Activated naive CD8-positive, alpha-beta T cell treated with anti-CD3 and anti-CD28 coated beads, Interleukin-2, amount 10 ng/mL, durations not matched to agents 7 days and 5 days (primary cell): ENCODE measurements at regions not wholly inside any gene's neighbourhood (a gene's known extent, or its start where the extent isn't known, plus 50 kb on each side); places are given as distances from the start of the nearest gene placed in this dataset.
"Not testable (repeated sequence)": the region's sequence is repeated elsewhere in the genome, so short reads cannot be mapped to it uniquely, and the experiment has no call there.

Experiments used
- ATAC-seq: fragments of 150-1000 bp; cut with Tn5 transposase; one replicate; pipeline ENCODE4 v1.10.0; 2021; ENCODE audit warnings: low read depth, moderate library complexity
- POLR2A ChIA-PET: fragments of 350-600 bp; sonication (Branson Sonifier 250); formaldehyde crosslinking; loops from one replicate; lab custom pipeline; 2021; ENCODE audit warnings: antibody characterized with exemption; lab: Charles Lee
- DNase-seq: peaks from one replicate; pipeline ENCODE4 v3.0.0; 2021
- H3K27ac Mint-ChIP-seq: one replicate; pipeline ENCODE4 v1.8.0; 2022; ENCODE audit warnings: mild to moderate bottlenecking, mixed read lengths
- H3K27me3 Mint-ChIP-seq: one replicate; pipeline ENCODE4 v1.8.0; 2022; ENCODE audit warnings: mild to moderate bottlenecking, moderate library complexity, mixed read lengths
- H3K36me3 Mint-ChIP-seq: one replicate; pipeline ENCODE4 v1.8.0; 2021; ENCODE audit warnings: mild to moderate bottlenecking, mixed read lengths
- H3K4me1 Mint-ChIP-seq: one replicate; pipeline ENCODE4 v1.8.0; 2021; ENCODE audit warnings: mixed read lengths
- H3K4me3 Mint-ChIP-seq: one replicate; pipeline ENCODE4 v1.8.0; 2022; ENCODE audit warnings: mild to moderate bottlenecking, moderate library complexity, mixed read lengths
- H3K9me3 Mint-ChIP-seq: one replicate; pipeline ENCODE4 v1.8.0; 2021; ENCODE audit warnings: mixed read lengths

DNA sequence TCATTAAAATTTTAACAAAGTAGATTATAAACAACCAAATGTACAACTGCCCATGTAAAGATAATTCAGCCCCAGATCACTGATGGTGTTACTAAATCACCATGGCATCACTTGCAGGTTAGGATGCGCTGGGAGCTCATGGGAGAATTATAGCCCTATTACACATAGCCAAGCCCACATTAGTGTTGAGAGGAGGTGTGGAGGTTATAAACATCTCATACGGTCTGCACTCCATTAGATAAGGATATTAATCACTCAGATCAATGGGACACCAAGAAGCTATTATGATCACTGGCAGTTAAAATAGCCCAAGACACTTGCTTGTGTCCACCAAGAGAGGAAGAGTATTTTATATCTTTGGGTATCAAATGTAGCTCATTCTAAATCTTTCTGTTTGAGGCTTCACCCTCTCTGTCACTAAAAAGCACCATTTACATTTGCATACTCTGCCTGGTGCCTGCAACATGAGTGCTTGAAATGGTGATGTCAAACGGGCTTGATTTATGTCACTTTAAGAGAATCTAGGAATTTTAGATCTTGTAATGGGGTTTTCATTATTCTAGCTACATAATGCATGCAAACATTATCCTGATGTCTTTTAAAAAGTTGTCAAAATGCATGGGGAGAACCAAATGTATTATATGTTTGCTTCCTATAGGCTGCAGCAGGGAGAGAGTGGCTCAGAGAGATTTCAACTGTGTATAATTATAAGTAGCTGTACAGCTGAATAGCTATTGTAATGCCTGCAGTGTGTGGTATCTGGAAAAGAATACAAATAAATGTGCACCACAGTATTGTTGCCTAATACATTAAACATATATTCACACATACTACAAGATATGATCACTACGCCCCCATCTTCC is 654.1 kb upstream of the MARCKS start:
- Mint-ChIP-seq H3K9me3 (no peaks in the 10 kb centered on the region), H3K4me3 (no peak overlapping the region), H3K4me1 (no peaks in the 10 kb centered on the region), H3K27ac (no peak overlapping the region), H3K36me3 (no peaks in the 10 kb centered on the region), H3K27me3 (no peaks in the 10 kb centered on the region)
- ATAC-seq (no peak), DNase-seq (no peak)
- POLR2A ChIA-PET = no interaction called here

DNA sequence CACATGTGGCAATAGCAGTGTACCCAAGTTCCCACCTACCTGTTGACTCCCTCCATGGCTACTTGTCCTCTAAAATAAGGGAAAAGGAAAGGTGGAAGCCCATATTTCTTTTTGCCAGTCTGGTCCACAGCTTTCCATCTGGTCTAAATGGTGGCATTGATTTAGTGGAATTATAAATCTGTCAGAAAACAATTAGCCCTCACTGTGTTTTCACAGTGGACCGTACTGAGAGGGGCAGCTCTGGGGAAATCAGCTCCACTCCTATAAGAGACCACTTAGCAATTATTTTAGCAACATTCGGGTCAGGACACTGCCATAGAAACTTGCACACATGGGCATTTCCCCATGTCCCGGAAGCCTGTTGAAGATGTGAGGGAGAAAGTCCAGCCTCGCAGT is 653.4 kb upstream of the MARCKS start:
- no peak overlapping the region for H3K4me3 Mint-ChIP-seq
- no peaks in the 10 kb centered on the region for H3K27me3 Mint-ChIP-seq
- POLR2A ChIA-PET = no interaction called here
- H3K4me1 Mint-ChIP-seq = no peaks in the 10 kb centered on the region
- no peak overlapping the region for H3K27ac Mint-ChIP-seq
- H3K36me3 Mint-ChIP-seq = no peaks in the 10 kb centered on the region
- DNase-seq (no peak), ATAC-seq (no peak)
- no peaks in the 10 kb centered on the region for H3K9me3 Mint-ChIP-seq

DNA sequence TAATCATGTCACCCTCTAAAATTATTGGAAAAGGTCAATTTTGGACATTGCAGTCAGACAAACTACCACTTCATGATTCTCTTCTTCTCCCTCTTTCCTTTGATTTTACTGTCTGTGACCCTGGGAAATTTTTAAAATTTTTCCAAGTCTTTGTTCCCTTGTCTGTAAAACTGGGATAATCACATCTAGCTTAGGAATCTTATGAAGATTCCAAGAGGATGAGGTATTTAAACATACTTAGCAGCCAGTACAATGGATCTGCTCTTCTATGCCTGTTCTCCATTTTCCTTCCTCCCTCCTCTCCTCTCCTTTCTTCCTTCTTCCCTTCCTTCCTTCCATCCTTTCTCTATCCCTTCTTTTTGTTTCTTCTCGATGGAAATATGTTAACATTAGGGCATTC is 651.6 kb upstream of the MARCKS start:
- Mint-ChIP-seq H3K4me3 (no peak overlapping the region), H3K27me3 (no peaks in the 10 kb centered on the region), H3K36me3 (no peaks in the 10 kb centered on the region), H3K27ac (no peak overlapping the region), H3K9me3 (no peaks in the 10 kb centered on the region), H3K4me1 (no peaks in the 10 kb centered on the region)
- no peak for DNase-seq
- POLR2A ChIA-PET = no interaction called here
- no peak for ATAC-seq

DNA sequence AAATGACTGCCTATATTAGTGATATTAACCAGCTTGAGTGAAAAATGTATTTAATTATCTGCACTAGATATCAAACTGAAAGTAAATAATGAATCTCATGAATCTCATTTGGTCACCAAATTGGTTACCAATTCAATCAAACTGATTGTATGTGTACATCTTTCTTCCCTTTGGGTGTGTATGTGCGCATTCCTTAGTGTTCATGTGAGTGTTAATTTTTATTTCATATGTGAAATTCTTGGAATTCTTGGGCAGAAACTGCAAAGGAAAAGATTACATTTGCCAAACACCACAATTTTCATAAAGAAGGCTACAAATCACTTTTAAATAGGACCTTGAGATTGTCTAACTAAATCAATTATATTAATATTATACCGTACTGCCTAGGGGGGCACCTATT is 648.4 kb upstream of the MARCKS start:
- Mint-ChIP-seq H3K27ac (no peak overlapping the region), H3K36me3 (no peaks in the 10 kb centered on the region), H3K9me3 (no peaks in the 10 kb centered on the region), H3K27me3 (no peaks in the 10 kb centered on the region), H3K4me3 (no peak overlapping the region), H3K4me1 (no peaks in the 10 kb centered on the region)
- no peak for ATAC-seq
- POLR2A ChIA-PET = no interaction called here
- DNase-seq = no peak

DNA sequence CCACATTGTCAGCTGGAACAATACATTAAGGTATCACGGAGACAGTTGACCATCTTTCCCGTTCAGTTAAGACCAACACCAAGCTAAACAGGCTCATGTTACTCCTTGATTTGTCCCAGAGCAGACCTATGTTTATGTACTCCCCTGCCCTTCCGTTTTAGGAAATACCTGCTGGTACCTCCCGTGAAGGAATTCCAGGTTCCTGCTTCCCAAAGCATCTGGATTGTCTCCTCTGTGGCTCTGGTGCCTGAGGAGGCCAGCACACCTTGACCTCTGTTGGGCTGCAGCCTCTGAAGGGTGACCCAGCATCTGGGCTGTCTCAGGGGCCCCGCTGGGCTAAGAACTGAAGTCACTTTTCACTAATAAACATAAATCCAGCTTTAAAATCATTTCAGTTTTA is 647.8 kb upstream of the MARCKS start:
- no peaks in the 10 kb centered on the region for H3K9me3 Mint-ChIP-seq
- H3K27me3 Mint-ChIP-seq = no peaks in the 10 kb centered on the region
- no peak overlapping the region for H3K27ac Mint-ChIP-seq
- DNase-seq (no peak), ATAC-seq (no peak)
- no peak overlapping the region for H3K4me3 Mint-ChIP-seq
- H3K4me1 Mint-ChIP-seq = no peaks in the 10 kb centered on the region
- POLR2A ChIA-PET = no interaction called here
- no peaks in the 10 kb centered on the region for H3K36me3 Mint-ChIP-seq

DNA sequence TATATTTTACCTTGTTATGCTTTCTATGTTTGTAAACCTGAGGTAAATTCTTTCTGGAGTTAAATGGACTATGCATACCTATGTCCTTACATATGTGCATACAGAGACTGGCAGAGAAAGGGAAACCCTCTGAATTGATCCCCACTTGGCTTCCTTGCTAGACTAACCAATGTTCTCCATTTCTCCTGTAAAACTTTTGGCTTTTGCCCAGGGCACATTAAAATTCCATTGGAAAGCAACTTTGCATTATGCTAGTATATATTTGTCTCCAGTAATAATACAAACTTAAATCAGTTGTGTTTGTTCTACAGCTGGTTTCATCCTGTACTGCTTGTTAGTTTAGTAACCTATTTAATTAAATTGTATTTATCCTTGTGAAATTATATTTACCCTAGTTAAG is 646.0 kb upstream of the MARCKS start:
- Mint-ChIP-seq H3K4me1 (no peaks in the 10 kb centered on the region), H3K27ac (no peak overlapping the region)

DNA sequence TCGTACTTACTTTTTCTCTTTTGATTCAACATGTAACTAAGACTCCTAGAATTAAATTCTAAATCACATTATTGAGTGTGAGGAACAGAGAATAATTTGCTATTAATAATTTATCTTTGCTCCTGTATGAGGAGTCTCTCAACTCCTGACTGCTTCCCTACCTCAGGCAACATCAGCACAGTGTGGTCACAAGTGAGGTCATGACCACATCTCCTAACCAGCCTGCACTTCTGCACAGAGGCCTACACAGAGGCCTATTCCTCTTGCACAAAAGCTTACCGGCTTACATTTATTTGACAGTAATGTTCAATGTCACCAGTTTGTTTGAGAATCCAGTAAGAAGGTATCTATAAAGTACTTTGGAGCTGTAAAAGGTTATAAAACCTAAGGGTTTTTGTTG is 637.4 kb upstream of the MARCKS start:
- Mint-ChIP-seq H3K4me1 (no peaks in the 10 kb centered on the region), H3K9me3 (peaks cover 3% of the 10 kb centered on the region), H3K4me3 (no peak overlapping the region), H3K36me3 (no peaks in the 10 kb centered on the region), H3K27ac (no peak overlapping the region), H3K27me3 (no peaks in the 10 kb centered on the region)
- DNase-seq = no peak
- POLR2A ChIA-PET = no interaction called here
- ATAC-seq = no peak

More for the DNA sequence above, 646.0 kb upstream of the MARCKS start:
- POLR2A ChIA-PET = no interaction called here
- ATAC-seq = no peak
- DNase-seq = no peak
- Mint-ChIP-seq H3K9me3 (peaks cover 1% of the 10 kb centered on the region), H3K36me3 (no peaks in the 10 kb centered on the region), H3K4me3 (no peak overlapping the region), H3K27me3 (no peaks in the 10 kb centered on the region)

DNA sequence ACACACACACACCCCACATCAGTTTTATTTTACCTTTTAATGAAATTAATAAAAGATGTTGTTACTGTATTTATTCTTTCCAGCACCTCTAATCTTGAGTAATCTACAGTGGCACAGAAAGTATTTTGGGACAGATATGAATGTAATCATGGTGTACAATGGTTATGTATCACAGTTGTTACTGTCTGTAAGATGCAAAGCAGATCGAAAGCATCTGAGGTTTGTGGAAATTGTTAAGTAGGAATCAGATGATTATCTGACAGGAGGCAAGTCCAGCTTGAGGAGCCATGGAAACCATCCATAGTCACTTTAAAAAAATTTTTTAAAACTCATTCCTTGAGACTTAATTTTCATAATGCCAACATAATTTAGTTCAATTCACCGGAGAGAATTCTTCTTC is 636.3 kb upstream of the MARCKS start:
- no peak overlapping the region for H3K4me3 Mint-ChIP-seq
- H3K4me1 Mint-ChIP-seq = no peaks in the 10 kb centered on the region
- POLR2A ChIA-PET = no interaction called here

DNA sequence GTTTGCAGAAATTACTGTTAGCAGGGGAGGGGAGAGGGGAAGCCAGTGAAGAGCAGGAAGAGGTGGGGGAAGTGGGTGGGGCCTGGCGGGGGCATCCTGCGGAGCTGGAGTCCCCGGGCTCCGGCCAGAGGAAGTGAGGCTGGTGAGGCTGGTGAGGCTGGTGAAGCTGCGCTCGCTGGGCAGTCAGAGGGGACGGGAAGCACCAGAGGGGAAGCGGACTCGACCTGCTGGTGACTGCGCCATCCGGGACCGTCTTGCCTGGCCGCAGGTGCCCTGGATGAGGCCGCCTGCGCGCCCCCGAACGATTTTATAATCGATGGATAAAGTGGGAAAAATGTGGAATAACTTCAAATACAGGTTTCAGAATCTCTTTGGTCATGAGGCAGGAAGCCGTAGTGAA is 635.3 kb upstream of the MARCKS start:
- POLR2A ChIA-PET = no interaction called here
- no peaks in the 10 kb centered on the region for H3K27me3 Mint-ChIP-seq
- H3K4me1 Mint-ChIP-seq = no peaks in the 10 kb centered on the region
- H3K9me3 Mint-ChIP-seq = peaks cover 2% of the 10 kb centered on the region
- H3K27ac Mint-ChIP-seq = no peak overlapping the region
- ATAC-seq = no peak
- no peak overlapping the region for H3K4me3 Mint-ChIP-seq
- no peaks in the 10 kb centered on the region for H3K36me3 Mint-ChIP-seq
- DNase-seq = no peak

More for the DNA sequence above, 636.3 kb upstream of the MARCKS start:
- Mint-ChIP-seq H3K36me3 (no peaks in the 10 kb centered on the region), H3K9me3 (peaks cover 2% of the 10 kb centered on the region), H3K27me3 (no peaks in the 10 kb centered on the region), H3K27ac (no peak overlapping the region)
- DNase-seq (no peak), ATAC-seq (no peak)

DNA sequence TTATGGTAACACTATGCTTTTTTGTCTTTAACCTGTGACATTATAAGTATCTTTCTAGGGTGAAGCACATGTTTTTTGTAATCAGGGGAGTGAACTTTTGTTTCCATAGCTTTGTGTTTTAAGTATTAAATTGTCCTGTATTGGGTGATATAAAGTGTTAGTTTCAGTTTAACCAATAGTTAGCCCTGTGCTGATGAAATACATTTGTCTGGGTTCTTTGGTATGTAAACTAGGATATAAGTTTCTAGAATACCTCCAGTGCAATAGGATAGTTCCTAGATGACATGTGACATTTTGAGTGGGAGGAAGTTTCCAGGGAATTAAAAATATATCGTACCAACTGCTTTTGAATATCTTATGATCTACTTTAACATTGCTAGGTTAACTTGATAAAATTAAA is 611.0 kb upstream of the MARCKS start:
- ATAC-seq = no peak
- no peaks in the 10 kb centered on the region for H3K9me3 Mint-ChIP-seq
- no peak for DNase-seq
- POLR2A ChIA-PET = no interaction called here
- H3K27ac Mint-ChIP-seq = no peak overlapping the region
- no peaks in the 10 kb centered on the region for H3K27me3 Mint-ChIP-seq
- no peaks in the 10 kb centered on the region for H3K36me3 Mint-ChIP-seq
- H3K4me3 Mint-ChIP-seq = no peak overlapping the region
- no peaks in the 10 kb centered on the region for H3K4me1 Mint-ChIP-seq

DNA sequence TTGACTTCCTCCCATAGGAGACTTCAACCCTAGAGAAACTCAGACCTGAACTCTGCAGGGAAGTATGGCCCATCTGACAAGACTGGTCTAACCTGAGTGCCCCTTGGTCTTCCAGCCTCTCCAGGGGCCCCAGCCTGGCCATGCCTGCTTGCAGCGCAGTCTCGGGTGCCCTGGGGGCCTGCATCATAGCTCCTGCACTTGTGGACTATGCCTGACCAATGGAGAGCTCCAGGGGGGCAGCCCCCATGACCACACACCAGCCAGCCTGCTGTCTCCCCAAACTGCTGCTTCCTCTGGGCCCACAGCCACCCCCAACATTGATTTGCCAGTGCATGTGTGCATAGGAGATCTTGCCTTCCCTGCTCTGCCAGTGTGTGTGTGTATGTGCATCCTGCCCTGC is 608.6 kb upstream of the MARCKS start:
- no peak overlapping the region for H3K4me3 Mint-ChIP-seq
- no peak overlapping the region for H3K27ac Mint-ChIP-seq
- no peaks in the 10 kb centered on the region for H3K4me1 Mint-ChIP-seq
- H3K36me3 Mint-ChIP-seq = no peaks in the 10 kb centered on the region
- H3K27me3 Mint-ChIP-seq = no peaks in the 10 kb centered on the region
- peaks cover 2% of the 10 kb centered on the region for H3K9me3 Mint-ChIP-seq
- POLR2A ChIA-PET = no interaction called here
- DNase-seq = no peak
- ATAC-seq = no peak

DNA sequence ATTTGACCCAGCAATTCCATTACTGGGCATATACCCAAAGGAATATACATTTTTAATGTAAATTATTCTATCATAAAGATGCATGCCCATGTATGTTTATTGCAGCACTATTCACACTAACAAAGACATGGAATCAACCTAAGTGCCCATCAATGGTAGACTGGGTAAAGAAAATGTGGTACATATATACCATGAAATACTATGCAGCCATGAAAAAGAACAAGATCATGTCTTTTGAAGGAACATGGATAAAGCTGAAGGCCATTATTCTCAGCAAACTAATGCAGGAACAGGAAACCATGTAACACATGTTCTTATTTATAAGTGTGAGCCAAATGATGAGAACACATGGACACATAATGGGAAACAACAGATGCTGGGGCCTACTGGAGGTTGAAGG is 603.0 kb upstream of the MARCKS start:
- POLR2A ChIA-PET, H3K4me3 Mint-ChIP-seq, ATAC-seq, H3K36me3 Mint-ChIP-seq, H3K27me3 Mint-ChIP-seq, H3K9me3 Mint-ChIP-seq, H3K4me1 Mint-ChIP-seq, DNase-seq, H3K27ac Mint-ChIP-seq: not testable (repeated sequence)

DNA sequence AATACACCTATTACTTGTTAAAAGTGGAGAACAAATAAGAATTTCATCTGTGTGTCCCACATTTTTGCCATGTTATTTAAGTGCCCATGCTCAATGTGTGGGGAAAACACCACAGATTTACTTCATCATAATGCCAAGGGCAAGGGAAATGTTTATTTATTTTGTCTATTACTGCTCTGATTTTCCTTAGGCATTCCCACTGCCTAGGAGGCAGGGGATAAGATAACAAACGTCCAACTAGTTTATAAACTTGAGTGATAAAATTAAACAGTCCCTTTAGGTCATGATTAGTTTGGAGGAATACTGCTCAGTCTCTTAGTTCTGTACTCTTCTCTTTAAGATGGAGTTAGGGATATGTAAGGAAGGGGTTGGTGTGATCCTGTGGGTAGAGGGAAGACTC is 598.4 kb upstream of the MARCKS start:
- H3K9me3 Mint-ChIP-seq = peaks cover 2% of the 10 kb centered on the region
- ATAC-seq (no peak), DNase-seq (no peak)
- POLR2A ChIA-PET = no interaction called here
- no peaks in the 10 kb centered on the region for H3K4me1 Mint-ChIP-seq
- H3K27ac Mint-ChIP-seq = no peak overlapping the region
- H3K27me3 Mint-ChIP-seq = no peaks in the 10 kb centered on the region
- H3K36me3 Mint-ChIP-seq = no peaks in the 10 kb centered on the region
- no peak overlapping the region for H3K4me3 Mint-ChIP-seq

DNA sequence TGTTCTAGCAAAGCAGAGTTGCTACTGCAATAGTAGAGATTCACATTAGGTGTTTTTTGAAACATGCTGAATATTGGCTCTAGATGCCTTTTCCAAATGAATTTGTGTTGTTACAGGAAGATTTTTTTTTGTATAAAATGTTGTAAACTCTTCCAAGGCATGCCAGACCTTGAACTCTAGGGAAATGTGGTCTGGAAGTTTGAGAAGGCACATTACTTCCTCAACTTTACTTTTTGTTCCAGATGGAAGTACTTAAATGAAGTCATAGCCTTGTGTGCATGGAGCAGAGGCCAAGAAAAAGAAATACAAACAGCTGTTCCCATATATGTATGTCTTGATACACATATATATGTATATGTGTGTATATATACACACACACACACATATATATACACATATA is 585.7 kb upstream of the MARCKS start:
- POLR2A ChIA-PET = no interaction called here

More for the DNA sequence above, 585.7 kb upstream of the MARCKS start:
- Mint-ChIP-seq H3K27me3 (no peaks in the 10 kb centered on the region), H3K4me1 (no peaks in the 10 kb centered on the region), H3K27ac (no peak overlapping the region), H3K4me3 (no peak overlapping the region), H3K9me3 (peaks cover 14% of the 10 kb centered on the region), H3K36me3 (no peaks in the 10 kb centered on the region)
- ATAC-seq = no peak
- no peak for DNase-seq
